ENCODE measurements at regions not wholly inside any gene's neighbourhood (a gene's known extent, or its start where the extent isn't known, plus 50 kb on each side); places are given as distances from the start of the nearest gene placed in this dataset.
A peak's percentile ranks its signal among the peaks of the same experiment; 100 is the strongest.

DNA sequence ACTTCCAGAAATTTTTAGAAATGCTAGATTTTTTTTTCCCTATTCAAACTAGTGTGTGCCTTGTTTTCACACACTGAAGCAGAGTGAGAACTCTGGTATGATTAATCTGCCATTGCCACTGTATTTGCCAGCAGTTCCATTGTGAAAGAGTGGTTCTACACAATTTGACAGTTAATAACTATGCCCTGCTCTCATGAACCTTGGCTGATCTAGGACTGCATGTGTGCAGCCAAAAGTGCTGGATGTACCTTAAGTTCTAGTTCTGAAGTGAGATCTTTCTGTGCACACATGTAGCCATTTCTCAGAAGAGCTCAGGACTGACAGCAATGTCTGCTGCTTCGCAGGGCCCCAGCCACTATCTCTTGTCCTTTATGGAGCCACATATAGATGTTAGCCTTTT lies 328.2 kb upstream of the SPRY2 start (continued):
- TF ChIP-seq ETS1 (IDR thresholded peaks at IDR 0.05) (no peak), STAT1 (IDR thresholded peaks at IDR 0.05; ENCODE audit: unreplicated experiment) (no peak), EZH2phosphoT487 (IDR thresholded peaks at IDR 0.05; ENCODE audit: unreplicated experiment) (no peak), EZH2 (IDR thresholded peaks at IDR 0.05; ENCODE audit: low read depth, unreplicated experiment) (no peak), ZNF114 (CRISPR knock-in tag; IDR thresholded peaks at IDR 0.05) (no peak), ZNF331 (CRISPR knock-in tag; IDR thresholded peaks at IDR 0.05; ENCODE audit: low read depth) (no peak), JUNB (IDR thresholded peaks at IDR 0.05; ENCODE audit: unreplicated experiment) (no peak), CTCF (conservative IDR thresholded peaks at IDR 0.05; ENCODE audit: low read depth in 2 of 2) (no peak), CREB1 (CRISPR knock-in tag; IDR thresholded peaks at IDR 0.05; ENCODE audit: low read depth) (no peak)

DNA sequence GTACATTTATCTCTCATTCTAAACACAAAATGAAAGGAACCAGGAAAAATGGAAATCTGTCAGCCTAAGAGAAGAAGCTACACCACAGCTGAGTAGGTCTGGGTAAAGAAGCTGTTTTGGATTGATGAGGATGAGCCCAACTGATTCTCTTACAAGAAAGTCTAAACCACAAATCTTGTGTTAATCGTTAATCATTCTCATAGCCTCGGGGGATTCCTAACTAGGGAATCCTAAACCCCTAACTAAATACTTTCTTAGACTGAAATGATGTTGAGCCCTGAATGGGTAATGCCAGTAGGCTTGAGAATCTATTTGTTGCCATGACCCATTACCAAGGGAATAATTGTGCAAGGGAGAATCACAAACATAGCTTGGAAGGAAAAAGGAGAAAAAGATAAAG lies 327.5 kb upstream of the SPRY2 start:
- ATAC-seq (no peak), DNase-seq (ENCODE audit: low spot score) (no peak)
- no peak overlapping the region for H3K4me3 ChIP-seq
- Mint-ChIP-seq H3K27me3 (ENCODE audit: insufficient read depth, low read depth, poor library complexity) (no peaks in the 10 kb centered on the region), H3K36me3 (ENCODE audit: low read depth) (peaks cover 1% of the 10 kb centered on the region; the same call in 2 of the 3 replicates), H3K4me1 (peaks cover 12% of the 10 kb centered on the region; the same call in 2 of the 3 replicates), H3K9me3 (peaks cover 19% of the 10 kb centered on the region), H3K27ac (no peak overlapping the region), H3K4me3 (no peak overlapping the region)
- H3K4me2 ChIP-seq, result no peak overlapping the region
- no peaks in the 10 kb centered on the region for H4K20me1 ChIP-seq (replicated peaks; ENCODE audit: insufficient read depth)
- no peaks in the 10 kb centered on the region for H3F3A ChIP-seq (replicated peaks; ENCODE audit: low read depth)
- H3K27me3 ChIP-seq (ENCODE audit: insufficient read depth), result no peaks in the 10 kb centered on the region
- H2AFZ ChIP-seq, result peak overlapping the region; percentile 4; the same call in 1 of the 2 replicates
- H3K27ac ChIP-seq (ENCODE audit: low read depth), result no peak overlapping the region
- H3K79me2 ChIP-seq (replicated peaks; ENCODE audit: insufficient read depth), result no peaks in the 10 kb centered on the region
- no peaks in the 10 kb centered on the region for H3K9me2 ChIP-seq (ENCODE audit: insufficient read depth)
- 0 out of 2 replicates have a peak, but pooled peaks cover 4% of the 10 kb centered on the region for H3K36me3 ChIP-seq (ENCODE audit: insufficient read depth)
- H3K4me1 ChIP-seq (ENCODE audit: insufficient read depth), result no peaks in the 10 kb centered on the region
- TF ChIP-seq EZH2phosphoT487 (IDR thresholded peaks at IDR 0.05; ENCODE audit: unreplicated experiment) (no peak), REST (IDR thresholded peaks at IDR 0.05; ENCODE audit: unreplicated experiment) (no peak), ZNF114 (CRISPR knock-in tag; IDR thresholded peaks at IDR 0.05) (no peak), NANOG (IDR thresholded peaks at IDR 0.05; ENCODE audit: borderline replicate concordance) (no peak)
- TF ChIP-seq, protein P1, sequence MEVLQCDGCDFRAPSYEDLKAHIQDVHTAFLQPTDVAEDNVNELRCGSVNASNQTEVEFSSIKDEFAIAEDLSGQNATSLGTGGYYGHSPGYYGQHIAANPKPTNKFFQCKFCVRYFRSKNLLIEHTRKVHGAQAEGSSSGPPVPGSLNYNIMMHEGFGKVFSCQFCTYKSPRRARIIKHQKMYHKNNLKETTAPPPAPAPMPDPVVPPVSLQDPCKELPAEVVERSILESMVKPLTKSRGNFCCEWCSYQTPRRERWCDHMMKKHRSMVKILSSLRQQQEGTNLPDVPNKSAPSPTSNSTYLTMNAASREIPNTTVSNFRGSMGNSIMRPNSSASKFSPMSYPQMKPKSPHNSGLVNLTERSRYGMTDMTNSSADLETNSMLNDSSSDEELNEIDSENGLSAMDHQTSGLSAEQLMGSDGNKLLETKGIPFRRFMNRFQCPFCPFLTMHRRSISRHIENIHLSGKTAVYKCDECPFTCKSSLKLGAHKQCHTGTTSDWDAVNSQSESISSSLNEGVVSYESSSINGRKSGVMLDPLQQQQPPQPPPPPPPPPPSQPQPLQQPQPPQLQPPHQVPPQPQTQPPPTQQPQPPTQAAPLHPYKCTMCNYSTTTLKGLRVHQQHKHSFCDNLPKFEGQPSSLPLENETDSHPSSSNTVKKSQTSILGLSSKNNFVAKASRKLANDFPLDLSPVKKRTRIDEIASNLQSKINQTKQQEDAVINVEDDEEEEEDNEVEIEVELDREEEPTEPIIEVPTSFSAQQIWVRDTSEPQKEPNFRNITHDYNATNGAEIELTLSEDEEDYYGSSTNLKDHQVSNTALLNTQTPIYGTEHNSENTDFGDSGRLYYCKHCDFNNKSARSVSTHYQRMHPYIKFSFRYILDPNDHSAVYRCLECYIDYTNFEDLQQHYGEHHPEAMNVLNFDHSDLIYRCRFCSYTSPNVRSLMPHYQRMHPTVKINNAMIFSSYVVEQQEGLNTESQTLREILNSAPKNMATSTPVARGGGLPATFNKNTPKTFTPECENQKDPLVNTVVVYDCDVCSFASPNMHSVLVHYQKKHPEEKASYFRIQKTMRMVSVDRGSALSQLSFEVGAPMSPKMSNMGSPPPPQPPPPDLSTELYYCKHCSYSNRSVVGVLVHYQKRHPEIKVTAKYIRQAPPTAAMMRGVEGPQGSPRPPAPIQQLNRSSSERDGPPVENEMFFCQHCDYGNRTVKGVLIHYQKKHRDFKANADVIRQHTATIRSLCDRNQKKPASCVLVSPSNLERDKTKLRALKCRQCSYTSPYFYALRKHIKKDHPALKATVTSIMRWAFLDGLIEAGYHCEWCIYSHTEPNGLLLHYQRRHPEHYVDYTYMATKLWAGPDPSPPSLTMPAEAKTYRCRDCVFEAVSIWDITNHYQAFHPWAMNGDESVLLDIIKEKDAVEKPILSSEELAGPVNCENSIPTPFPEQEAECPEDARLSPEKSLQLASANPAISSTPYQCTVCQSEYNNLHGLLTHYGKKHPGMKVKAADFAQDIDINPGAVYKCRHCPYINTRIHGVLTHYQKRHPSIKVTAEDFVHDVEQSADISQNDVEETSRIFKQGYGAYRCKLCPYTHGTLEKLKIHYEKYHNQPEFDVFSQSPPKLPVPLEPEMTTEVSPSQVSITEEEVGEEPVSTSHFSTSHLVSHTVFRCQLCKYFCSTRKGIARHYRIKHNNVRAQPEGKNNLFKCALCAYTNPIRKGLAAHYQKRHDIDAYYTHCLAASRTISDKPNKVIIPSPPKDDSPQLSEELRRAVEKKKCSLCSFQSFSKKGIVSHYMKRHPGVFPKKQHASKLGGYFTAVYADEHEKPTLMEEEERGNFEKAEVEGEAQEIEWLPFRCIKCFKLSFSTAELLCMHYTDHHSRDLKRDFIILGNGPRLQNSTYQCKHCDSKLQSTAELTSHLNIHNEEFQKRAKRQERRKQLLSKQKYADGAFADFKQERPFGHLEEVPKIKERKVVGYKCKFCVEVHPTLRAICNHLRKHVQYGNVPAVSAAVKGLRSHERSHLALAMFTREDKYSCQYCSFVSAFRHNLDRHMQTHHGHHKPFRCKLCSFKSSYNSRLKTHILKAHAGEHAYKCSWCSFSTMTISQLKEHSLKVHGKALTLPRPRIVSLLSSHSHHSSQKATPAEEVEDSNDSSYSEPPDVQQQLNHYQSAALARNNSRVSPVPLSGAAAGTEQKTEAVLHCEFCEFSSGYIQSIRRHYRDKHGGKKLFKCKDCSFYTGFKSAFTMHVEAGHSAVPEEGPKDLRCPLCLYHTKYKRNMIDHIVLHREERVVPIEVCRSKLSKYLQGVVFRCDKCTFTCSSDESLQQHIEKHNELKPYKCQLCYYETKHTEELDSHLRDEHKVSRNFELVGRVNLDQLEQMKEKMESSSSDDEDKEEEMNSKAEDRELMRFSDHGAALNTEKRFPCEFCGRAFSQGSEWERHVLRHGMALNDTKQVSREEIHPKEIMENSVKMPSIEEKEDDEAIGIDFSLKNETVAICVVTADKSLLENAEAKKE (CRISPR knock-in tag; IDR thresholded peaks at IDR 0.05), result no peak
